ENCODE measurements at regions not wholly inside any gene's neighbourhood (a gene's known extent, or its start where the extent isn't known, plus 50 kb on each side); places are given as distances from the start of the nearest gene placed in this dataset.

DNA sequence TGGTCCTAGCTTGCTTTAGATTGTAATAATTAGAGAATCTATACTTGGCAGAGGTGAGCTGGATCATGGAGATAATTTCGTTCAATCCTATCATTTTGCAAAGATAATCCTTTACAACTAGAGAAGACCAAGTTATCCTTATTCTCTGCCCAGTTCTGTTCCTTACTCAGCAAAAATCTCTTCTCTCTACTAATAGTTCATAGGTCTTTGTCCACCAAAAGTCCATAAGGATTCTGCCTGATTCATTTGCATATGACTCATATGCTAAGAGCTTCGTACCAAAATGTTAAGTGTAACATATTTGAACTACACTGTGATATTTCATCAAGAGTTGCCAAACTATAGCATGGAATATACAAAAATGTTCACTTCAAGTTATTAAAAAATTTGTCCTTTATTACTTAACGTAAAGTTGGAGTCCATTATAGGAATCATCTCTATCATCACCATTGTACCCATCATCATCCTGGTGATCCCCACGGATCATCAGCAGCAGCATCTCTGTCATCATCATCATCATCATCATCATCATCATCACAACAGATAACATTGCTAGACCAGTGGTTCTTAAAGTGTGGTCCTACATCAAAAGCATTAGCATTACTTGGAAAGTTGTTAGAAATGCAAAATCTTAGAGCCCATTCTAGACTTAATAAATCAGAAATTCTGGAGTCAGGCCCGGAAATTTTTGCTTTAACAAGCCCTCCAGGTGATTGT, 463.0 kb downstream of the DHX35 start:
- DNase-seq, result no peak

DNA sequence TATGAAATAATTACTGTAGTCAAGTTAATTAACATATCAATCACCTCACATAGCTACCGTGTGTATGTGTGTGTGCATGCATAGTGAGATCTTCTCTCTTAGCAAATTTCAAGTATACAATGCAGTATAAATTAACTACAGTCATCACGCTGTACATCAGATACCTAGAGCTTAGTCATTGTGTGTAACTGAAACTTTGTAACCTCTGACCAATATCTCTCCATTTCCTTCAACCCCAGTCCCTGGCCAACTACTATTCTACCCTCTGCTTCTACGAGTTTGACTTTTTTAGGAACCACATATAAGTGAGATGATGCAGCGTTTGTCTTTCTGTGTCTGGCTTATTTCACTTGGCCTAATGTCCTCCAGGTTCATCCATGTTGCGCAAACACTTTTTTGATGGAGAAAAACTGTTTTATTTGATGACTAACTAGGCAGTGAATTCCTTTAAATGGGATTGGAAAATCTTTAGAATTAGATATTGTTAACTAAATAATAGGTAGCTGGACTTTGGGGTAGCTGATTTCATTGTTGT, 459.5 kb downstream of the DHX35 start:
- no peak for DNase-seq

DNA sequence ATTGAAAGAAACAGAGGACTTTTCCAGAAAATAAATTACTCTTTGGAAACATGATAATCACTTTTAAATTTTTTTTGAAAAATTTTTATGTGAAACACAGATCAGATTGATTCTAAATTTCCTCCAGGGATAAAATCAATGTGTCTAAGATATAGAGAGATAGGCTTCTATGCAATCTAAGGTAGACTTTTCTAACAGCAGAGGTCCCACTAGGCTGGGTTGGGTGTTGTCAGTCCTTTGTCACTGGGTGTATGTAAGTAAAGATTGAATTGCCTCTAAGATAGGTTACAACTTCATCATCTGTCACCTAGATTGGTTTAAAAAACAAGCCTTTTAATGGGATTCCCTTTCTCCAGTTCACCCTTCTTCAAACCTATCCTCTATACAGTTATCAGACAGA, 449.9 kb downstream of the DHX35 start:
- DNase-seq, result no peak

DNA sequence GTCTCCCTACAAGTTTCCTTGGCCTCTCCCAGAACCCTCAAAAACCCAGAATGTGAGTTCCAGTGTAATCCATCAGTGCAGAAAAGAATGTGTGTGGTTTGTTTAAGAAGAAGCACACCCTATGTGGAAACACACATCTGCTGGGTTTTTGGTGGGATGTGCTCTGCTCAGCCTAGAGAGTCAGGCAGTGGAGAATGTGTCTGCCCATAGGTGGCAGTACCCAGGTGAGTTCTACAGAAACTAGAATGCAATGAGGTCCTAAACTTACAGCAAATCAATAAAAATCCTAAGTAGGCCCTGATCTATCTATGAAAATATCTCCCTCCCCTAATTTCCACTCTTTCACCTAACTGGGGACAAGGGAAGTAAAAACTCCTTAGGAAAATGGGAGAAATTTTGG, 437.3 kb downstream of the DHX35 start:
- DNase-seq, result no peak

GRCh38 chr20:39398656-39399055, 436.5 kb downstream of the DHX35 start:
- DNase-seq, result no peak

GRCh38 chr20:39397646-39398045, 435.5 kb downstream of the DHX35 start:
- no peak for DNase-seq

DNA sequence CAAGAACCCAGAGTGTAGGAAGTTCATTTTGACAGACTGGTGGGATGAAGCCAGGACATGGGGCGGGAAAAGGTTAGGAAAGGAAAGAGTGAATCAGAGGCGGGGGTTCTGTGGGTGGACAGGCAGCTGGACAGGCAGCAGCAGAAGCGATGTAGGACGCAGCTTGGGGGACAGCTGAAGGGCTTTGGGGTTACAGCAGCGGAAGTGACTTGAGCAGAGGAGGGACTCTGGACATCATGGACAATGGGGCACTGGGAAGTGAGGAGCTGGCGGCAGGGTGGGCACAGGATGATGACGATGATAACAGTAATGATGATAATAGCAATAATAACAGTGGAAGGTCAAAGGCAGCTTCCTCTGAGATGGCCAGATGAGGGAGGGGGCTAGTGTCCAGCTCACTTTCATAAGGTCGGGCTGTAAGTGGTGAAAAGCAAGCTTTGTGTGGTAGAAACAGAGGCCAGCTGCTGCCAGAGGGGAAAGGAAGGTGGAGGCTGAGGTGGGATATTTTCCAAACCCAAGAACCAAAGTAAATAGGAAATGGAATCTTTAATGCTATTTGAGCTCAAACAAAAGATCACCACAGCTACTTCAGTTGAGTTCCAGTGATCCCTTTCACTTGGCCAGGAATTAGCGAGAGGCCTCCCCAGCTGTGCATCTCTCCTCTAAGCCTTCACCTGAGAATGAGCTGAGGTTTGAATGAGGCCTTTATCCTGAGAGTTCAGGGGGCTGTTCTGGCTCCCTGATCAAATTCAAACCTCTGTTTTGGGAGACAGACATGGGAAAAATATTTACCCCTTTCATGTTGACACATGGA, 433.5 kb downstream of the DHX35 start:
- no peak for DNase-seq

DNA sequence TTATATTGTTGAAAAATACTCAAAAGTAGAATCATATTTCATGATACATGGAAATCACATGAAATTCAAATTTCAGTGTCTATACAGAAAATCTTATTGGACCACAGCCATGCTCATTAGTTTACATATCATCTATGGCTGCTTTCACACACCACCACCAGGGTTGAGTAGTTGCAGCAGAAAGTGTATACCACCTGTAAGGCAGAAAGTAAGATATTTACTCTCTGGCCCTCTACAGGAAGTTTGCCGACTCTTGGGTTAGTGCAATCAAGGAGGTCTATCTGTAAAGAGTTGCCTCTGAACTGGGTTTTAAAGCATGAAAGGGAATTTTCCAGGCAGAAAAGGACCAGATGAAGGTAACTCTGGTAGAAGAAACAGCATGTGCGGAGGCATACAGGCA, 432.3 kb downstream of the DHX35 start:
- no peak for DNase-seq

DNA sequence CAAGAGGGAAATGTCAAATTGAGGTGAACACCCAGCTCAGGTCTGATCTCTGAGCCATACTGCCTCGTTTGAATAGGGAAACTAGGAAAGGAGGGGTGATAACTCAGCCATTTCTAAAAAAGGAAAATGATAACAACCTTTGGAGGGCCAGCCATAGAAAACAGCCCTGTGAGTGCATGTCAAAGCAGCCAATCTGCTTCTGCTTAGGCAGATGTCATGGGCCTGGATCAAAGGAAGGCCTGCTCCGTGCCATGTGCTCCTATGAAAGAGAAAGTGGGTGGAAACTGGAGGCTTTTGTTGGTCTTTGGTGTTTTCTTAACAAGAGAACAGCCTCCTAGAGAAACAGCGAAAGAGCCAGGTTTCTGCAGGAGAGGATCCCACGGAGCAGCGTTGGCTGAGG, 428.0 kb downstream of the DHX35 start:
- DNase-seq, result no peak

DNA sequence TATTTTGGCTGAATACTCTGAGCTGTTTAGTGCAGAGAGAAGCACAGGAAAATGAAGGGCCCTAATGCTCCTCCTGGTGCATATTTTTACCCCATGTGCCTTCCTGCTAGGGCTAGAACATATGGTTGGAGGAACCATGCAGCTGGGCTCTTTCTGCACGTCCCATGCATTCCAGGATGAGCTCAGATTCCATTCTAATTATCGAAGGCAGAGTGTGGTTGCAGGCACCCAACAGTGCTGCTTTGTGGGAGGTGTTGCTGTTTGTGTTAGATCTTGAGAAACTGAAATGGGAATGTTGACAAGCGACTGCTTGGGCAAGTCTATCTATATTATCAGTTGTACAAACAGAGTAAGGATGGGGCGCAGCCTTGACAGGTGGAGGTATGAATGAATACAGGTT, 419.5 kb downstream of the DHX35 start:
- DNase-seq, result no peak

DNA sequence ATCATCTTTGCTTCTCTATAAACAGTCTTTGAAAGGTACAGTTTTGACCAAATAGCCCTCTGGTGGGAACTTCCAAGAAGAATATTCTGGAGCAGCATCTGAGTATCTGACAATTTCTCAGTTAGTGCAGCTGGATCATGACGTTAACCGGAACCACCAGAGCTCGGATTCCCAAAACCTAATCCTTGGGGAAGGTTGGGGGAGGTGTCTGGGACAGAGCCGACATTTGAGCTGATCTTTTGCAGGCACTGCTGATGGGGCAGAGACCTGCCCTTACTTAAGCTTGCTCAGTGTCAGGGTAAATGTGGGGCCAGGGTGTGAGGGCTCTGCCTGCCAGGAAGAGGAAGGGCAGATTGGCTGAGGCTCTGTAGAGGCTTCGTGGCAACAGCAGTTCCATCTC, 416.6 kb downstream of the DHX35 start:
- DNase-seq, result no peak

GRCh38 chr20:39376788-39377187, 414.6 kb downstream of the DHX35 start:
- no peak for DNase-seq

DNA sequence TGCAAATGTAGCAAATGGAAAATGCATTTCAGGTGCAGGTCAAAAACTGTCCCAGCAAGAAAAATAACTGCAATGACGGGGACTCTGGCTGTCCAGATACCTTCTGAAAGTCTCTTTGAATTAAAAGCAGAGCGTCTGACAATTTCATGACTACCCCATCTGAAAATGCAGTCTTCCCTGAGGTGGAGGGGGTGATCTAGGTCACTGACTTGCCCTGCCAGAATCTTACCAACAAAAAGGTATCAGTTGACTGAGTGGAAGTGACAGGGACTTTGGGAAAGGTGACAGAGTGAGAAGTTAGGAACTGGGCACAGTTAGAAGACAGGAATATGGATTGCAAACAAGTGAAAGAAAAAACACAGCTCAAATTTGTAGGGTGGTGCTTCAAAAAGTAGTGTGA, 402.2 kb downstream of the DHX35 start:
- DNase-seq, result no peak

DNA sequence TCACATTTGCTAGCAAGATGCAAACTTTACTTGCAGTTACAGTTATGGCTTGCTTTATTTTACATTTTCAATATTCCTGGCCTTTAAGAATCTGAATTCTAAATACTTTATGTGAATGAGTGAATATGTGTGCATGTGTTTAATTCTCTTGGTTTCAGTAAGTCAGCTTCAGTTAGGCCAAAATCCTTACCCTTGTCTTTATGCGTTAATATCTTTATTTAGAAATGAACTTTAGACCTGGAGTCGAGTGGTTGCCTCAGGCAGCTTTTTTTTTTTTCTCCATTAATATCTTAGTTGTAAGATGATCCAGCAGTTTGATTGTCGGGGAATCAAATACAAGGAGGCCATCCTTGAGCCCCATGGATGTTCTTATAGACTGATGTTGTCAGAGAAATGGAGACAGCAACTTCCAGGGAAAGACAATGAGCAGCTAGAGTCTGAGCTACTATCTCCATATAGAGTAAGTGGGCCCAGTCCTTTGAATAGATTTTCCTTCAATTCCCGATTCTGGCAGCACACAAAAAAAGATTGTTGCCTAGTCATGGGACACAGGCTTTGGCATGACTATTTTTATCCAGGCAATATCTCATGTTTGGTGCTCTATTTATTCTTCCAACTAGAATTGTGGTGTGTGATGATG, 398.0 kb downstream of the DHX35 start:
- no peak for DNase-seq

DNA sequence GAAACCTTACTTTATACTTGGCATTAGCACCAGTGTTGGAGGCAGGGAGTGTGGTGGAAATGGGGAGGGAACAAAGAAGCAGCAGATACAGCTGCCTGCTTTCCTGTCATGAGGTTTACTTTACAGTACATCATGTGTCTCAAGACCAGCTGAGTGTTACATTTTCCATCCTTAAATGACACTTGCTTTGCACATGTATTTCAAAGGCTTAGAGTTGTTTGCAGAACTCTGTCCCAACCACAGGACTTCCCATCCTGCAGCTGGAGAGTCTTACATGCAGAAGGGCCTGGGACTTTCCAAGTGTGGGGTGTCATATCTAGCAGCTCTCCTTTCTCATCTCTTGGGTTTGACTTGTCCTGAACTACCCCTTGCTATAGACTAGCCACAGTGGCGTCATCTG, 395.9 kb downstream of the DHX35 start:
- no peak for DNase-seq

GRCh38 chr20:39356908-39357307, 394.8 kb downstream of the DHX35 start:
- no peak for DNase-seq

DNA sequence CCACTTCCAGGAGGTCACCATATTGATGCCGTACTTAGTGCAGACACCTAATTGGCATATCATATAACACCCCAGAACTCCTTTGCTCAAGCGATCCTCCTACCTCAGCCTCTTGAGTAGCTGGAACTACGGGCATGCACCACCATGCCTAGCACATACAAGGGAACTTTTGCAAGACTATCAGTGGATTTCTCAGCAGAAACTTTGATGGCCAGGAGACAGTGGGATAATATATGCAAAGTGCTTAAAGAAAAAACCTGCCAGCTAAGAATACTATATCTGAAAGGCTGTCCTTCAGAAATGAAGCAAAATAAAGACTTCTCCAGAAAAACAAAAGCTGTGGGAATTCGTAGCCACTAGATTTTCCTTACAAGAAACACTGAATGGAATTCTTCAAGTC, 387.1 kb downstream of the DHX35 start:
- DNase-seq, result no peak

- no peak for DNase-seq
Observed at GRCh38 chr20:39347626-39348025, 385.5 kb downstream of the DHX35 start.

GRCh38 chr20:39342463-39342862, 380.3 kb downstream of the DHX35 start:
- no peak for DNase-seq

DNA sequence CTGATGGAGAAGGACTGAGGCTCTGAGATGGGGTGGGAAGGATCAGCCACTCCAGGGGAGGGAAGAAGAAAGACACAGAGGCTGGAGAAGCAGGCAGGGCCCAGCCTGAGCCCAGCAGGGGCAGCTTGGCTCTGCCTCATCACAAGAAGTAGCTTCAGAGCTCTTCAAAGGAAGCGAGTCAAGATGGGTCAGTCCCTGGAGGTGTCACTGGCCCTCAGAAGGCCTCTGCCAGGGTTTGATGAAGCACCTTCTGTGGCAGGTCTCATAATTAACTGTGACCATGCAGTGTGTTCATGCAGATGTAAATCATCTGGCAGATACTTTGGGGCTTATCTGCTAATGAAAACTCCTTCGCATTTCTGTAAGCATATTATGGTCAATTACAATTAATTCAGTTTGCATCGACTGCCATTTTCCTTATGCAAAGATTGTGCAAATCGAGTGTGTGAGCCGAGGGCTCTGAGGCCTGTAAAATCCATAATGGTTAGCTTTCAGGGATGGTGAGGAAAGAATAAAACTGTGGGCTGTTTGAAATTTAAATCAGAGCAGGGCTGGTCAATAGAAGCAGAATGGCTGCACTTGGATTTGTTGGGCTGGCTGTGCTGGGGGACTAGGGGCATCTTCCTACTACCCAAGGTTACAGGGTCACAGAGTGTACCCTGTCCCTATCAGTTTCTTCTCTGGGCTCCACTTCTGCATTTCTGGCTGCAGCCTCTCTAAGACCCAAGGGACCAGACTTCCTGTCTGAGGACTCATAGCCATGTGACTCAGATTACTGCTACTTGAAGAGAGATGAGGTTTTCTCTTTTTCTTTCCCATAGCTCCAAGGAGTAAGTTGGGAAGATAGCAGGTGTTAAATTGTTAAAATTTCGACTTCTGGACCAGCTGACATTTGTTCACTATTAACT, 376.6 kb downstream of the DHX35 start:
- no peak for DNase-seq

GRCh38 chr20:39333211-39333610, 371.1 kb downstream of the DHX35 start:
- no peak for DNase-seq

- DNase-seq, result no peak
Observed at GRCh38 chr20:39328347-39328746, 366.2 kb downstream of the DHX35 start.

DNA sequence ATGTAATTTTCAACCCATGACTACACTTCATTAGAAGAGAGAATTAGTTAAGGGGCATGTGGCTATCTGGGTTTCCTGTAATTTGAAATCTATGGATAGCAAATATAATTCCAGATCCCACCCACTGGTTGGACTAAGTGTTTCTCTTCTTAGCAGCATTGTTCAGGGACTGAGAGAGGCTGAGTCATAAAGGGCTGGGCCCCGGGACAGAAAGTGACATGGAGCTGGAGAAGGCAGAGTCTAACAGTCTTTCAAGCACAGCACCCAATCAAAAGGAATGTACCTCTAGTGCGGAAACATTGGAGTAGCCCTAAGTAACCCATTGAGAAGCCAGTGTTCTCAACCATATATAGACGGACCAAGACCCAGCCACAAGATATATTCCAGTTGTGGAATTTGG, 363.9 kb downstream of the DHX35 start:
- DNase-seq, result no peak
